K562 (cell line): ENCODE measurements at regions not wholly inside any gene's neighbourhood (a gene's known extent, or its start where the extent isn't known, plus 50 kb on each side); places are given as distances from the start of the nearest gene placed in this dataset.

Experiments
- ATAC-seq: fragments of 200-7000 bp; cut with Tn5 transposase; 3 replicates; pipeline ENCODE4 v1.9.1; 2020; ENCODE audit warnings: moderate library complexity
- BruUV-seq: library from RNA; stranded (reverse); fragments of 400-500 nt; replicated peaks from 2 replicates; lab custom pipeline; 2021; lab: Mats Ljungman, UMichigan
- CTCF ChIA-PET: fragments of 300-600 bp; formaldehyde crosslinking; extraction: SDS; loops from one replicate; lab custom pipeline; 2021; ENCODE audit warnings: low intra/inter-chr PET ratio; lab: Yijun Ruan, JAX
- POLR2A ChIA-PET: fragments of 300-600, 350-650 bp; sonication (Branson Sonifier 250); formaldehyde crosslinking; extraction: SDS; loops from one replicate; lab custom pipeline; 2021; ENCODE audit warnings: antibody characterized with exemption, inconsistent platforms; lab: Yijun Ruan, JAX
- DNase-seq, 4 experiments: peaks; one replicate each; pipeline versions ENCODE4 v3.0.0 to v3.0.0-alpha.2; 2011 to 2018; ENCODE audit warnings: low spot score in 3 of 4, mixed read lengths in 3 of 4; ENCODE audit errors: extremely low read depth in 1 of 4
- FAIRE-seq: peaks from 2 replicates; lab custom pipeline; 2011; peaks lifted over from hg19 to GRCh38; lab: Jason Lieb, UNC
- H2AFZ ChIP-seq: 2 replicates; pipeline ENCODE4 v1.6.0; 2011; ENCODE audit warnings: low read depth, low read length, control low read depth, inconsistent platforms
- H3K27ac ChIP-seq: fragments of 200-600 bp; 3 replicates; pipeline ENCODE4 v1.8.0; 2011; ENCODE audit warnings: low read depth, mild to moderate bottlenecking, control low read depth, inconsistent platforms, low read length, moderate library complexity, mixed read lengths; ENCODE audit errors: extremely low read depth
- H3K27me3 ChIP-seq, 2 experiments: fragments of 300-600 bp in 1 of 2; 2 replicates in 1 of 2; 3 replicates in 1 of 2; pipeline versions ENCODE4 v1.6.0 to v1.8.0; 2011; ENCODE audit warnings: inconsistent platforms in 2 of 2, low read length in 2 of 2, mild to moderate bottlenecking in 1 of 2, mixed read lengths in 1 of 2, moderate library complexity in 1 of 2; ENCODE audit not compliant: control insufficient read depth in 2 of 2, insufficient read depth in 2 of 2
- H3K36me3 ChIP-seq: fragments of 300-600 bp; 3 replicates; pipeline ENCODE4 v1.8.0; 2011; ENCODE audit warnings: mild to moderate bottlenecking, low read length, inconsistent platforms; ENCODE audit not compliant: control insufficient read depth, insufficient read depth
- H3K4me1 ChIP-seq, 2 experiments: fragments of 200-600 bp in 1 of 2; replicated peaks in 1 of 2; 2 replicates in 1 of 2; 3 replicates in 1 of 2; pipeline versions ENCODE4 v1.5.1 to v1.8.0; 2011; ENCODE audit warnings: inconsistent platforms in 2 of 2, low read length in 2 of 2, mild to moderate bottlenecking in 1 of 2, mixed read lengths in 1 of 2, moderate library complexity in 1 of 2; ENCODE audit not compliant: control insufficient read depth in 2 of 2, insufficient read depth in 2 of 2
- H3K4me2 ChIP-seq: 2 replicates; pipeline ENCODE4 v1.6.1; 2011; ENCODE audit warnings: low read length, control low read depth, inconsistent platforms, mixed read lengths; ENCODE audit not compliant: insufficient read depth
- H3K4me3 ChIP-seq: fragments of 200-600 bp; sonication (generic), shearing (Covaris generic); 2 replicates; pipeline ENCODE4 v1.5.1; 2016; ENCODE audit warnings: control low read depth, inconsistent platforms
- H3K79me2 ChIP-seq: fragments of 200-600 bp; 3 replicates; pipeline ENCODE4 v1.8.0; 2011; ENCODE audit warnings: low read length, inconsistent platforms; ENCODE audit not compliant: control insufficient read depth, insufficient read depth
- H3K9ac ChIP-seq, 2 experiments: 2 replicates each; pipeline versions ENCODE4 v1.6.0 to v1.6.1; 2011; ENCODE audit warnings: low read depth in 2 of 2, low read length in 2 of 2, control low read depth in 1 of 2, inconsistent platforms in 1 of 2, mild to moderate bottlenecking in 1 of 2, mixed read lengths in 1 of 2; ENCODE audit not compliant: insufficient read depth in 1 of 2
- H3K9me1 ChIP-seq: one replicate; pipeline ENCODE4 v1.6.0; 2011; ENCODE audit warnings: inconsistent platforms, mild to moderate bottlenecking, low read length, moderate library complexity; ENCODE audit not compliant: control insufficient read depth, insufficient read depth
- H3K9me3 ChIP-seq: replicated peaks from 2 replicates; pipeline ENCODE4 v1.5.1; 2011; ENCODE audit warnings: low read depth, low read length, inconsistent platforms; ENCODE audit not compliant: control insufficient read depth, insufficient read depth
- H4K20me1 ChIP-seq: replicated peaks from 2 replicates; pipeline ENCODE4 v1.6.1; 2011; ENCODE audit warnings: low read length, inconsistent platforms, mixed read lengths; ENCODE audit not compliant: control insufficient read depth, insufficient read depth
- BHLHE40 ChIP-seq: IDR thresholded peaks from 2 replicates; pipeline ENCODE4 v1.6.1; 2011; ENCODE audit warnings: low read length, improper control_type of control experiment
- JUNB ChIP-seq: fragments of 450-650 bp; formaldehyde crosslinking; conservative IDR thresholded peaks from 2 replicates; pipeline ENCODE4 v1.4.0; 2020; ENCODE audit warnings: mild to moderate bottlenecking
- LARP7 ChIP-seq: fragments of 450-650 bp; IDR thresholded peaks from 2 replicates; pipeline ENCODE4 v1.6.1; 2016
- PRPF4 ChIP-seq: fragments of 200-400 bp; formaldehyde crosslinking; IDR thresholded peaks from one replicate; pipeline ENCODE4 v1.6.1; 2017; ENCODE audit warnings: low read length, low read depth, mild to moderate bottlenecking; ENCODE audit not compliant: insufficient read depth, poor library complexity, severe bottlenecking
- TCF7L2 ChIP-seq: fragments of 150-350 bp; IDR thresholded peaks from 2 replicates; pipeline ENCODE4 v1.6.1; 2016; ENCODE audit warnings: low read depth, mild to moderate bottlenecking, low read length, moderate library complexity
- U2AF2 ChIP-seq: fragments of 200-400 bp; formaldehyde crosslinking; optimal IDR thresholded peaks from 2 replicates; pipeline ENCODE3; 2017; ENCODE audit warnings: low read depth, mild to moderate bottlenecking, low read length
- WHSC1 ChIP-seq: IDR thresholded peaks from one replicate; pipeline ENCODE4 v1.6.1; 2012; ENCODE audit warnings: low read length, control low read depth, inconsistent platforms
- ZNF311 ChIP-seq: fragments of 250-450 bp; sonication (Bioruptor Pico); IDR thresholded peaks from 2 replicates; pipeline ENCODE4 v1.4.0; 2020; ENCODE audit warnings: mild to moderate bottlenecking, moderate library complexity
- ZNF696 ChIP-seq: fragments of 250-450 bp; sonication (Bioruptor Pico); conservative IDR thresholded peaks from 2 replicates; pipeline ENCODE4 v1.4.0; 2020; ENCODE audit warnings: mild to moderate bottlenecking, moderate library complexity
- WGBS: fragments of 100-300 bp; shearing (Covaris generic); methylation state at CpG from one replicate; pipeline ENCODE4 v1.1.6; 2016; ENCODE audit warnings: low coverage, mixed read lengths; ENCODE audit not compliant: insufficient coverage; ENCODE audit errors: missing lambda C conversion rate; 5-methylcytosine and 5-hydroxymethylcytosine counted together
- in situ Hi-C: fragments of 300-500 bp; cut with MboI; formaldehyde crosslinking; loops from 4 replicates; pipeline ENCODE4 v1.15.0; 2018; ENCODE audit warnings: inconsistent platforms, mixed read lengths
- intact Hi-C: fragments of 100-400 bp; cut with micrococcal nuclease; formaldehyde crosslinking; loops from 2 replicates; pipeline ENCODE4 v1.14.2; 2022

GRCh38 chr4:177967328-177967727, 525.1 kb upstream of the AGA start:
- no peak overlapping the region for H2AFZ ChIP-seq
- ATAC-seq (no peak), DNase-seq (no peak), FAIRE-seq (no peak)
- ChIA-PET POLR2A (interaction anchor here (0.6 kb wide), 1 partner anchor 28 kb away, joined by 3 read pairs; no protein-coding TSS in a partner anchor), CTCF (no interaction called here)
- no peaks in the 10 kb centered on the region for H3K4me1 ChIP-seq
- no peaks in the 10 kb centered on the region for H3K79me2 ChIP-seq
- H3K36me3 ChIP-seq = no peaks in the 10 kb centered on the region
- H3K27ac ChIP-seq = no peak overlapping the region
- H3K9me1 ChIP-seq = no peaks in the 10 kb centered on the region
- no peak overlapping the region for H3K4me2 ChIP-seq
- BruUV-seq = no TSS peak
- H3K9ac ChIP-seq = no peak overlapping the region
- in situ Hi-C loops (no loop called here), intact Hi-C loops (no loop called here)
- no peaks in the 10 kb centered on the region for H3K9me3 ChIP-seq
- TF ChIP-seq PRPF4 (no peak), TCF7L2 (no peak), ZNF311 (no peak), BHLHE40 (no peak), WHSC1 (no peak), ZNF696 (CRISPR knock-in tag) (no peak), U2AF2 (no peak), LARP7 (no peak), JUNB (CRISPR knock-in tag) (no peak)
- no peaks in the 10 kb centered on the region for H4K20me1 ChIP-seq
- H3K4me3 ChIP-seq = no peak overlapping the region
- 2% methylated on average over 3 of the region's 3 CpGs for WGBS
- H3K27me3 ChIP-seq = no peaks in the 10 kb centered on the region
